ENCODE measurements at regions not wholly inside any gene's neighbourhood (a gene's known extent, or its start where the extent isn't known, plus 50 kb on each side); places are given as distances from the start of the nearest gene placed in this dataset.

DNA sequence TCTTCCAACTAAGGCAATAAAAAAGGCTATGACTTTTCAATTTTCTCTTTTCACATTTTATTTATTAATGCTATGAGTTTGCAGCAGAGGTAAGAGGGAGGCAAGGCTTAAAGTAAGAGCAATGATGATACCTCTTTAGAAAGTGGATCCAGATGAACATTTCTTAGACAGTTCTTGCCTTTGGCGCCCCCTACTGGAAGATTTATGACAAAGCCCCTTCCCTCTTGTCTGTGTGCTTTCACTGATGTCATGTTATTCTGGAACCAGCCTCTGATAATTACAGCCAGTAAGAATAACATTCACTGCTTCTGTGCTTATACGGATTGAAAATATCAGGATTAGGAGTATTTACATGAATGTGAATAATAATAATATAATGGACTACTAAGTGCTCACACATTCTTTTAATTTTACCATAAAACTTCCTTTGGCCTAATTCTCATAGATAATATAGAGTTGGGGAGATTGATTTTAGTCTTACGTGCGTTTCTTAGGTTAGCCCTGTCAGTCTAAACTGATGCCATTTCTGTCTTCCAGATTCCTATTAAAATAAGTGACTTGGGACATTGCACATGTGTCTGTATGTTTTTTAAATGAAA lies 1929.9 kb upstream of the SEL1L start:
- DNase-seq (ENCODE audit: low read depth): peak; percentile 63

DNA sequence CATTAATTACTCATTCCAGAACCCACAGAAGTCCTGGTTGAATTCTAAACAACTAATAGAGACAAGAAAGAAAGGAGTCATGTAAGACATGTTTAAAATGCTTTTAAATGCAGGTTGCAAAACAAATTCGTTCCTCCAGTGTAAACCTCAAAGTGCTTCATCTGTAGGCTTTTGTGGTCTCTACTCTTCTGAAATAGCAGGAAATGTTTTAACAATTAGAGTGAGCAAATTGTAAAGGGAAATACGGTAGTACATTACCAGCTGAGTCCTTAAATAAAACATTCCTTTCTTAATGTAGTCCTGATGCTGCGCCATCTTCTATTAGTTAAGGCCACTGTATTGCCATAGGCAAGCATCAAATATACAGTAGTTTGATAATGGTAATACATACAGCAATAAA lies 1934.2 kb upstream of the SEL1L start:
- DNase-seq (ENCODE audit: low read depth): no peak

DNA sequence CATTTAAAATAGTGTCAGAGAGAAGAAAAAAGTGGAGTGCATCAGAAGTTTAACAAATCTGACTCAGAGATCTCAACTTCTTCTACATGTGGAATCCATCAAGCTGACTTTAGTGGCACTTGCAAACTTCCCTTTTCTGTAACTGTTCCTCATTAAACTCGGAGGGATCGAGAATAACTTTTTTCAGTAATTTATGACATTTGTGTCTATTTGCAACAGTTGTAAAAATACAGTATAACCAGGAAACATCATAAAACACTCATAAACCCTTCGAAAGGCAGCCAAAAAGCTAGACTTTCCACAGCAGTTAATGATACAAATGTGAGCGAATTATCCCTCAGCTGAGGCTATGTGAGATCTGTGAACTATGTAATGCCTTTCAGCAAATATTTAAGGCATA lies 1936.8 kb upstream of the SEL1L start:
- DNase-seq (ENCODE audit: low read depth): no peak

DNA sequence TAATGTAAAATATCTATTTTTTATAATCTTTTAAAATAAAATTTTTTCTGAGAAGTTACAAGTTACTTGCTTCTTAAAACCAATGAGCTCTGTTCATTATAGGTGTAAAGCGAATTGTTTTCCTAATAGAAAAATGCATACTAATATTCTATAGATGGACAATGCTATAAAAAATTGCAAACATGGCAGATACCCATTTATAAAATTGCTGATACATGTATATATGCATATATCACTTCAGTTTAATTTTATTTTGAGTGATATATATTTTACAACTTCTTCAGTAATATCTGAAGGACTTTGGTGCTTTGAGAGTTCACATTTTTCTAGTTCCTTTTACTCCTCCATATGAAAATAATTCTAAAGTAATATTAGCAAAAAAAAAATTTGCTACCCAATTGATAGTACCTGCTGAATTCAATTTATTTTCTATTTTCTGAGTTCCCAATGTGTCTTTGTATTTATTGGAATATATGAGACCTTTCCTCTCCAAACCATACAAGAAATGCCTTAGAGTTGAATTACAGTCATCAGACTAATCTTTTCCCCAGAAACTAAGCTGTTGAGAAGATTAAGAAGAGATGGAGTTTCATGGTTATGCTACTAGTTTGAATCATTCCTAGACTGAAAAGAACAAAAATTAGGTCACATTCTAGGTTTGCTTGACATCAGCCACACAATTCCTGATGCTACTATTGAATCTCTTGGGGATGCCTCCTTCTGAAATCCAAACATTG lies 1937.5 kb upstream of the SEL1L start:
- DNase-seq (ENCODE audit: low read depth): no peak

DNA sequence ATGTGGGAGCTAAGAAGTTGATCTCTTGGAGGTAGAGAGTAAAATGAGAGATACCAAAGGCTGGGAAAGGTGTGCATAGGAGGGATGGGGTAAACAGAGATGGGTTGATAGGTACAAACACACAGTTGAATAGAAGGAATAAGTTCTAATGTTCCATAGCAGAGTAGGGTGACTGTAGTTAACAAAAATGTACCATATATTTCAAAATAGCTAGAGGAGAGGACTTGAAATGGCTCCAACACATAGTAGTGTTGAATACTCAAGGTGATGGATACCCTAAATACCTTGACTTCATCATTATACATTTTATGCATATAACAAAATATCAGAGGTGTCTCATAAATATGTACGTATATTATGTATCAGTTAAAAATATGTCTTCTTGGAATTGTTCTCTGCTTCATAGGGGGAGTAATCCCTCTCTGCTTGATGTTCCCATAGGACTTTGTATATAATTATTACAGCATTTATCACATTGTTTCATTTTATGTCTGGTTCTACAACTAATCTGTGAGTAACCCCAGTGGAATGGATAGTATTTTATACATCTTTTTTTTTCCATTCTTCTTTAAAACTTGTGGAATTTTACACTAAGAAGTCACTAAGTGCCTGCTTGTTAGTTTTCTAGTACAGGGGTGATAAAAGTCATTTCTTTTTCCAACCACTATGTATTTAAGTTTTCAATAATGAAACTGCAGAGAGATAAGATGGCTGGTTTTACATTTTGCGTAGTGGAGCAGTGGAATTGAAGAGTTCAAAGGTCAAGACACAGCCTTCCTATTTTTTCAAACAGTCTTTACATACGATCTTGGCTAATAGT lies 1940.0 kb upstream of the SEL1L start:
- DNase-seq (ENCODE audit: low read depth): peak; percentile 58

DNA sequence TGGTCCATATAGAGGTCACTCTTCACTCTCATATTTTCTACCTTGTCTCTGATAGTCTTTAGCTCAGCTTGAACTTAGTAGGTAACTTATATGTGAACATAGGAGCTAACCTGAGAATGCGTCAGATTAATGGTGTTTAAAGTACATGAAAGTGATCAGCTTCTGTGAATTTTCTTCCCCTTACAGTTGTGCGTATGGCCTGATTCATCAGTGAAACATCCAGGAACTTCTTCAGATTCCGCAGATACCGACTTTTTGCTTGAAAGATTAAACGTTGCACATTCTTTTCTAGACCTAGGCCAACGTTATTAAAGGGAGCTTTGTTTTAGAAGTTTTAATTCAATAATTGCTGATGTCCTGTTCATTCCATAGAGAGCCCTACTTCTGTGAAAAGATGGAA lies 1945.1 kb upstream of the SEL1L start:
- peak; percentile 79 for DNase-seq (ENCODE audit: low read depth)

DNA sequence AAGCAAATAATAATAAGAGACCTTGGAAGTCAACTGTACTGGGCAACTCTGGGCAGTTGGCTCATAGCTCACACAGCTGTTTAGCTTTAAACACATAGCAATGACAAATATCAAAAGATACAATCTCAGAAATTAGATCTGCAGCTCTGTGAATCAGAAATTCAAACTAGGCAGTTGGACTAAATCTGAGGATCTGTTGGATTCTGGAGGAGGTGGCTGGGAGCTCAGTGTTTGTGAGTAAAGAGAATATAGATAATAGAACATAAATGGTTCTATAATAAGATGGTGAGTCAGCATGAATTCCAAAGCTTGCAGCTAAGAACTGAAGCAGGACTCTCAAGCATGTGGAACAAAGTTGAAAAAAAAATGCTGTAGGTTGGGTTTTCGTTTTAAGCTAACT lies 1949.4 kb upstream of the SEL1L start:
- DNase-seq (ENCODE audit: low read depth): no peak

DNA sequence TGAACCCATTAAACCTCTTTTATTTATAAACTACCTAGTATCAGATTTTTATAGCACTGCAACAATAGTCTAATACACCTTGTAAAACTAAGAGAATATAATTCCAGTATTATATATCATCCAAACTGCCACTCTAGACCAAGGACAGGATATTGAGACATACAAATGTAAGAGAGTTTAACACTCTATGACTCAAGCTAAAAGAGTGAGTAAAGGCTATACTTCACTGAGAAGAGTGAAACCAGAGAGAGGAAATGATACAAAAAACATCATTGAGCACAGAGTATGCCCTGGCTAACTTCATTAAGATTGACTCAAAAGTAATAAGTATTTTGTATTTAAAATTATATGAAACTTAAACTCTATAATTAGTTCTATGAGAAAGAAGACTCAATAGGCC lies 1951.9 kb upstream of the SEL1L start:
- no peak for DNase-seq (ENCODE audit: low read depth)

DNA sequence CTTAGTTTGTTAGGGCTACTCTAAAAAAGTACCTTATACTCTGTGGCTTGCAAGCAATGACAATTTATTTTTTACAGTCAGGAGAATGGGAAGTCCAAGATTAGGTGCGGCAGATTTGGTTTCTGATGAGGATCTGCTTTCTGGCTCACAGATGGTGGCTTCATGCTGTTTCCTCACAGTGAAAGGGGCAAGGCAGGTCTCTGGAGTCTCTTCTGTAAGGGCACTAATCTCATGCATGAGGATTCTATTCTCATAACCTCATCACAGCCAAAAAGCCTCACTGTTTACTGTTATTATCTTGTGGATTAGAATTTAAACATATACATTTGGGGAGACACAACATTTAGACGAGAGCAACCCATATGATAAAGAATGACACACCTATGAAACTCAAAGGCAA lies 1957.4 kb upstream of the SEL1L start:
- no peak for DNase-seq (ENCODE audit: low read depth)

DNA sequence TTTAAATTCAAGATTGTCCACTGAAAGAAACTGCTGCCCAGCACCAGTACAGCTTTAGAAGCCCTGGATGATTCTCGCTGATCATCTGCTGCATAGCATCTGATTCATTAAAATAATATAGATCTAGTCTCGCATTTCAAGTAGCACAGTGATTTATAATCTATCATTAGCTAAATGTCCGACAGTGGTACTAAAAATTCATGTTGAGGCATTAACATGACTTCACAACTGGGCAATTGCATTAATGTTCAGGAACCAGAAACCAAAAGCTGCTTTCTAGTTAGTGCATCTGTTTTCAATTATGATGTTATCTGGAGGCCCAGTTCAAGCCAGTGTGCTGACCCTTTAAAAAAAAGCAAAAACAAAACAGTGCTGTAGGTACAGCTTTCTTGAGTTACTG lies 1987.2 kb upstream of the SEL1L start:
- peak; percentile 30 for DNase-seq (ENCODE audit: low read depth)

DNA sequence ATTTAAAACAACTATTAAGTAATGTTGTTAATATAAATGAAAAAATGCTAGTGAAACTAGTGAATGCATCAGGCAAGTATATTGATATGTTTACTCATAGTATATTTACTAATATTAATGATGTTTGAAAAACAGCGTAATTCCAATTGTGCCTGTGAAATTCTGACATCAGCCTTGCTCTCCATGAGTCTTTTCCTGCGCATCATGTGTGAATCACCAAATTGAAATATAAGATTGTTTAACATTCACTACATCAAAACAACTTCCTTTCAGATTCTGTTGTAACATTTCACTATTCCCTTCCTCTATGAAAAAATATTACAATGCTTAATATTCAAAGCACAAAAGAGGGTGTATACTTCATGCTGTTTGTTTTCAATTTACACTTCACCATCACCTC lies 1995.9 kb upstream of the SEL1L start:
- DNase-seq (ENCODE audit: low read depth): no peak

DNA sequence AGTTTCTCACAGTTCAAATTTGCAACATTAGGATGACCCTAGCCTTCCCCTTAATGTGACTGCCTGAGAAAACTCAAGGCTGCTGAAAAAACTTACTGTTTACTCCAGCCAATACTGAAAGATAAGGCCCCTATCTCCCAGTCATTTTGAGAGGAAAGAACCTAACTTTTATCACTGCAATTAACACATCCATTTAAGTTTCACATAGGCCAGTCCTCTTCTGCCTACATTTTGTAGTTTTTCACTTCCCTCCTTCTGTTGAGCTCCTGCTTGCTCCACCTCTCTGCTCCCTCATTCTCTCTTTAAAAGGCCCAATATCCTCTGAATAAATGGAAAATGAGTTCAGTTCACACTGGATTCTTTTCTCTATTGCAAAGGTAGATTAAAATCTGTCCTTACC lies 1996.2 kb upstream of the FLRT2 start:
- DNase-seq (ENCODE audit: low read depth): no peak

DNA sequence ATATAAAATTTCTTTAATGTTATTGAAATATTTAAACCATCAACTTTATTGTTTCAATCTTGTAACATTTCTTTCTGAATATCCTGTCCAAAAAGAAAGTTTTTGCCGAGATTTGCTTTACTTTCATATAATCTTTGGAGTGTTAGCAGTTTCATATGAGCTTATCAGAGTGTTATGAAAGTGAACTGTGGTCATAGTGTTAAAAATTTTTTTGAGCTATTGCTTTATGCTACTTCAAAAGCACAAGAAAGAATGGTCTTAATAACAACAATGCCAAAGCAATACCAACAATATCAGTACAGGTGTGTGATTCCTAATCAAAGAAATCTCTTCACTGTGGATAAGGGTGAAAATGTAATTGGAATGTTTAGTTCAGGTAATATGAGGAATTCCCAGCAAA lies 1994.9 kb upstream of the FLRT2 start:
- DNase-seq (ENCODE audit: low read depth): no peak

DNA sequence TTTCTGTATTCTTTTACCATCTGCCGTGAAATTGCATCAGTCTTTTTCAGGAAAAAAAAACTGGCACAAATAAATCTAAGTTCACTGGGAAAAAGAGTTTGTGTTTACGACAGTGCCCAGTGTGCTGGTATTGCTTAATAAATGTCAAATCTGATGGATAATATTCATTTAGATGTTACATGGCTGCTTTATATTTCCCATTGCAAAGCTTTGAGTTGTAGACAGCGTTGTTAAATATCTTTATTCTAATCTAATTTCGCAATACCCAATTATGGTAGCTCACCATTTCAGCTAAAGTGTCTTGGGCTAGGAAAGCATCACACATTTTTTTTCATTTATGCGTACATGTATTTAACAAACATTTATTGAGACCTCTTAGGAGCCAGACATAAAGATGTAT lies 1994.5 kb upstream of the FLRT2 start:
- DNase-seq (ENCODE audit: low read depth): no peak

DNA sequence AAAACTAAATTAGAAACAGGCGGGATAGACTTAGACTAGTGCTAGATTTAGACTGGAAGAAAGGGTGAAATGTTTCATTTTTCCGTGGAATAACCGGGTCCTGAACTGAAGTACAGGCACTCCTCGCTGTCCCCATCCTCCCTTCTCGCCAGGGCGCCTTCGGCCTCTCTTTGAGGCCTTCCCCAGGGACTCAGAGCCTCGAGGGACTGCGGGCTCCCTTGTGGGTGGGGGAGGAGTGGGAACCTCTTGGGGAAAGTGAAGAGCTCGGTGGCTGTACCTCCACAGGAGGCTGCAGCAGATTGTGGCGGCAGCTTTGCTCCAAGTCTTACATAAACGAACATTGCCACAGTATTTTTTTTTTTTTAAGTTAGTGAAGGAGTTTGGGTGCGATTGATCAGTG lies 1988.8 kb upstream of the FLRT2 start:
- no peak for DNase-seq (ENCODE audit: low read depth)

DNA sequence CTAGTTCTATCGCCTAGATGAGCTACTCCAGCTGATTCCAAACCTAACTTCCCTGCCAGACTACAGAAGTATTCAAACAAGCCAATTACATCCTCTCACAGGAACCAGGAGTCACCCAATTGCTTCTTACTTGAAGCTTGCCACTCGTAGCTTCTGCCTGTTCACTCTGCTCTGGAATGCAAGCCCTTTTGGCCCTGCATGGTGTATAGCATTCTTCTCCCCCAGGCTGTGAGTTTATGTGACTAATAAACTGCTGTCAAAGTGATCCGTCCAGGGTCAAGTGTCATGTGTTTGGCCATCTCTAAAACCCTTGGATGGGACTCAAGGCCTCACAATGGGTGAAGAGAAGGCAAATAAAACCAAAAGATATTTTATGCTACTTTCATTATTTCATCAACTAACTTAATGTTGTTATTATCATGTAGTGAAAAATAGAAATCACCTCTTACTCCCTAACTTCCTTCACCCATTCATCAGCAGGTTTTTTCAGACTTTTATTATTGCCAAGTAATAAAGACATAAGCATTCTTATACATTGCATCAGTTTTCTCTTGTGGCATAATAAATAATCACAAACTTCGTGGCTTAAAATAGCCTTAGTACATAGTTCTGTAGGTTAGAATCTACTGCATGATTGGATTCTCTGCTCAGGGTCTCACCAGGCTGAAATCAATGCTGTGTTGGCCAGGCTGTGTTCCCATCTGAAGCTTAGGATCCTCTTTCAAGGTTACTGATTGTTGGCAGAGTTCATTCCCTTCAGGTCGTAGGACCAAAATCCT lies 1981.7 kb upstream of the FLRT2 start:
- DNase-seq (ENCODE audit: low read depth): peak; percentile 36

DNA sequence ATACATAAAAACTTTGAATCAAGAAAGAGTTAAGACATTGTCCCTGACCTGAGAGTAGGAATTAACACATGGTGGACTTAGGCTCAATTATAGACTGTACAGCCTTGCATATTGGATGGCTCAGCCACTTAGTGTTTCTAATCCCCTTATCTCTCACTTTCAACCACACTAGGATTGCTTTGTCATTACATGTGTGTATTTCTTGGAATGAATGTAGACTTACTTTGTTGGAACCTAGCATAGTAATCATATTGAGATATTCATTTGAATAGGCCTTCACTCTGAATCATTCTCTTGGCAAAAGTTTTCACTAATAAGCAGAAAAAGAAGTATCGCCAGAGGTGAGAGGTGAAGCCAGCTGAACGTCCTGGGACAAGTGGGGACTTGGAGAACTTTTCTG lies 1973.9 kb upstream of the FLRT2 start:
- no peak for DNase-seq (ENCODE audit: low read depth)

DNA sequence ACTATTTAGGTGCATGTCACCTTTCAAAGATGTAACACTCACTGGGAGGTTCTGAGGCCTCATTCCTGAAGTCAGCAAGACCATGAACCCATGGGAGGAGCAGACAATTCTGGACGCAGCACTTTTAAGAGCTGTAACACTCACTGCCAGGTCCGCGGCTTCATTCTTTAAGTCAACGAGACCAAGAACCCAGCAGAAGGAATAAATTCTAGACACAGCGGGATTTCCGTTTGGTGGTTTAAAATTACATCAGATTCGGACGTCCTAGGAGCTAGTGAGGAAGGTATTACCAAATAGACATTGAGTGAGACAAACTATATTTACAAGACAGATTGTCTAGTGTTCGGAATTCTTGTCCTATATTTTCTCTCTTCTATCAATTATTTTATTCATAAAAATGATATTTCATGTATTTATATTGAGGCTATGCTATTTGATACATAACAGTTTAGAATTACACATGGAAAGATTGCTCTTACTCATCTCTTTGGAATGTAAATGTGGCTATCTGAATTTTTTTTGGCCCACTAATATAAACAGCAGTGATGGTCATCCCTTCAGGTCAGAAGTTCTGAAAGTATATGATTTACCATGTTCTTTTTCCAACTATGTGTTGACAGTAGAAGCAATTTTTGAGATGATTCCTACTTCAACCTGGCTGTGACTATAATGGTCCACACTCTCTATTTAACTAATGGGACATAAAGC lies 1973.0 kb upstream of the FLRT2 start:
- peak; percentile 84 for DNase-seq (ENCODE audit: low read depth)

DNA sequence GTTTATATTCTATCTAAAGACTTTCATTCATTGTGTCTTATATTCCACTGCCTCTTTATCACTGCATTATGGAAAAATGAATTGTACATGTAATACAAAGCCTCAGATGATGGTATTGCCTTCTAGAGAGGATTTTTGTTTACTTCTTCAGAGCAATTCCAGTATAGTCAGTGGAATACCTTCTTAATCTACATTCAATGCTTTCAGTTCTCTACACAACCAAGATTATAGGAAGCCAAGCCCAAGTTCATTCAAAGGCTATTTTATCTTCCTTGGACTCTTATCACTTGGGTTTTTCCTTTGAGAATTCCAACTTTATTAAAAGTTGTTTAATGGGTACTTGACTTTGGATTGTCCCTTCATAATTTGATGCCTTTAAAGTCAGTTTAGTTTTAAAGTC lies 1971.0 kb upstream of the FLRT2 start:
- DNase-seq (ENCODE audit: low read depth): no peak

DNA sequence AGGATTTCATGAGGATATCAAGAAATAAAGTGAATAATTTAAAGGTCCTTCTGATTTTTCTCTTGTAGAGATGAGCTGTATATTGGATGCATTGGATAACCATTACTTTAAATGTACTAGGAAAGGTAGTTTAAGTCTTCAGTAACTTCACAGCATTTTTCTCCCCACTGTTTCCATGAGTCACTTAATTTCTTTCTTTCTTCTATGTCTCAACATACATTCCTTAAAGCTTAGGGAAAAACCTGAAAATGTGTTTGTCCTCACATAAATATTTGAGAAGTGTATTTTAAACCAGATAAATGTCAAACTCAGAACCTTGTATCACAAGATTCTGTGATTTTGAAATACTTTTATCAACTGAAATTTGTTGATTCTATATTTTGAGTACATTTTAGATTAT lies 1970.2 kb upstream of the FLRT2 start:
- peak; percentile 34 for DNase-seq (ENCODE audit: low read depth)

DNA sequence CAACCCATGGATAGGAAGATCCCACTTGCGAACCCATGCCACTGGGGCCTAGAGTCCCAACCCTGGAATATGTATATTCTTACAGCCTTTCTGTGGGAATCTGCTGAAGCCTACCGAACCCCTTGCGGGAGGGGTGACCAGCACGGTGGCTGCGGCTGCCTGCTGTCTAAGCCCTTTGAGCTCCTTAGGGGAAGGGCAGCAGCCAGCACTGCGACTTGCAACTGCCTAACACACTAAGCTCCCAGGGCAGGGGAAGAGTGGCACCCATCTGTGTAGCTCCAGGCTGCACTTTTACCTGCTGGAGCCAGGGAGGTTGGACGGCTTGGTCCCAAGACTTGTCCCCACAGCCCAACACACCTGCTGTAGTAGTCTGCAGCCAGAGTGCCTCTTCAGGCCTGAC lies 1968.7 kb upstream of the FLRT2 start:
- DNase-seq (ENCODE audit: low read depth): no peak

DNA sequence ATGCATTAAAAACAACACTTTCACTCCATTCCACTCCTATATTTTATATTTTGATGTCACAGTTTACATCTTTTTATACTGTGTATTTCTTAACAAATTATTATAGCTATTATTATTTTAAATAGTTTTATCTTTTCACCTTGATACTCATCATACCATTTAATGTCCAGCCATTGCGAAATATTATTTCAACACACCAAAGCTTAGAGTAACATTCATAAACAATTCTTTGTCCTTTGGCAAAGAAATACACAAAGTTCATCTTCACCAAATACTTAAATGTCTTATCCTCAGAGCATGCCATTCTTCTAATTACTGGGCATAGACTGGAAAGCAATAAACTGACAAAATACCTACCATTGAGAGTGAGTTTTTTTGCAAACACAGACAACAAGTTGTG lies 1963.4 kb upstream of the FLRT2 start:
- no peak for DNase-seq (ENCODE audit: low read depth)

Data from HS-27A (cell line).